ENCODE measurements at regions not wholly inside any gene's neighbourhood (a gene's known extent, or its start where the extent isn't known, plus 50 kb on each side); places are given as distances from the start of the nearest gene placed in this dataset.
A peak's percentile ranks its signal among the peaks of the same experiment; 100 is the strongest.

DNA sequence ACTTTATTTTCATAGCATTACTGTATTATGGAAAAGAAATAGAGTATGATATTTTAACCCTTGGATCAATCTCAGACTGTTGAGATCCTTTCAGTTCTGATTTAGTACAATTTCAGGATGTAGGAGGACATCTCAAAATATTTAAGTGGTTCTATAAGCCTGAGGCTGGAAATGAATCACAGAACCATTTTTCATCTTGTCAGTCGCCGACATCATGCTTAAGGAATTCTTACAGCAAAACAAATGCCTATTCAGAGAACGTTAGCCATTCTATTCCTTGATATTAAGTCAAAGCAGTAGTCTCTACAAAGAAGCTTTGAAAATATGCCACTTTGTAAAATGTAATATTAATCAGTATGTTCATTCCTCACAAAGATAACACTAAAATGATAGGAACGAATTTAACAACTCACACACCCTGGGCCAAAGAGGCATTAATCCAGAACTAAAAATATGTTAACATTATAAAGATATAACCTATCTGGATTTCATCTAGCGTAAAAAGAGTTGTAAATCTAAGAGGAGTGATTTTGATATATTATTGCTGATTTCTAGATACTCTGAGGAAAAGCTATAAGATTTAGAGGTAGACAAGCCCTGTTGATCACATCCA lies 152.0 kb downstream of the GASK1B start:
- Histone ChIP-seq H3K4me3 (replicated peaks; ENCODE audit: insufficient read depth, low read length) (no peak overlapping the region), H3K27ac (replicated peaks) (no peak overlapping the region), H3K27me3 (ENCODE audit: insufficient read depth, poor library complexity, severe bottlenecking) (no peaks in the 10 kb centered on the region)
- TF ChIP-seq, protein P1, sequence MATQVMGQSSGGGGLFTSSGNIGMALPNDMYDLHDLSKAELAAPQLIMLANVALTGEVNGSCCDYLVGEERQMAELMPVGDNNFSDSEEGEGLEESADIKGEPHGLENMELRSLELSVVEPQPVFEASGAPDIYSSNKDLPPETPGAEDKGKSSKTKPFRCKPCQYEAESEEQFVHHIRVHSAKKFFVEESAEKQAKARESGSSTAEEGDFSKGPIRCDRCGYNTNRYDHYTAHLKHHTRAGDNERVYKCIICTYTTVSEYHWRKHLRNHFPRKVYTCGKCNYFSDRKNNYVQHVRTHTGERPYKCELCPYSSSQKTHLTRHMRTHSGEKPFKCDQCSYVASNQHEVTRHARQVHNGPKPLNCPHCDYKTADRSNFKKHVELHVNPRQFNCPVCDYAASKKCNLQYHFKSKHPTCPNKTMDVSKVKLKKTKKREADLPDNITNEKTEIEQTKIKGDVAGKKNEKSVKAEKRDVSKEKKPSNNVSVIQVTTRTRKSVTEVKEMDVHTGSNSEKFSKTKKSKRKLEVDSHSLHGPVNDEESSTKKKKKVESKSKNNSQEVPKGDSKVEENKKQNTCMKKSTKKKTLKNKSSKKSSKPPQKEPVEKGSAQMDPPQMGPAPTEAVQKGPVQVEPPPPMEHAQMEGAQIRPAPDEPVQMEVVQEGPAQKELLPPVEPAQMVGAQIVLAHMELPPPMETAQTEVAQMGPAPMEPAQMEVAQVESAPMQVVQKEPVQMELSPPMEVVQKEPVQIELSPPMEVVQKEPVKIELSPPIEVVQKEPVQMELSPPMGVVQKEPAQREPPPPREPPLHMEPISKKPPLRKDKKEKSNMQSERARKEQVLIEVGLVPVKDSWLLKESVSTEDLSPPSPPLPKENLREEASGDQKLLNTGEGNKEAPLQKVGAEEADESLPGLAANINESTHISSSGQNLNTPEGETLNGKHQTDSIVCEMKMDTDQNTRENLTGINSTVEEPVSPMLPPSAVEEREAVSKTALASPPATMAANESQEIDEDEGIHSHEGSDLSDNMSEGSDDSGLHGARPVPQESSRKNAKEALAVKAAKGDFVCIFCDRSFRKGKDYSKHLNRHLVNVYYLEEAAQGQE (IDR thresholded peaks at IDR 0.05; ENCODE audit: insufficient replicate concordance, low read depth), result no peak
- no peak for TF ChIP-seq SPI1 (IDR thresholded peaks at IDR 0.05; ENCODE audit: borderline replicate concordance, low read depth)
- no peak for DNase-seq (ENCODE audit: low read depth in 1 of 2, low spot score in 1 of 2)

DNA sequence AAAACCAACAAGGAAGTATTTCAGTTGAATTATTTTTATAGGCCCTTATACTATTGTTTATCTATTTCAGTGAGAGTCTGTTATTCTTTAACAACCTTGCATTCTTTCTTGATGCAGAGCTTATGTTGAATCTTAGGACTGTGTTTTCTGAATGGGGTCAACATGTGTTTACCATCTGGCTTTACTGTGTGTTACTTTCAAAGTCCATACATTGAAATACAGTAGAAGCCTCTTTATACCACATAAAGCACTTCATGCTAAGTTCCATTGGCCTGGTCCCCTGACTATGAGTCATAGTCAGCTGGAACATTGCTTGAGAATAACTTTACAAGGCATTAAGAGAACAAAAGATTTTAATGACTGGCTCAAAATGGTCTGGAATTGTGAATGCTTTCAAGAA lies 152.6 kb downstream of the GASK1B start:
- TF ChIP-seq GABPA (IDR thresholded peaks at IDR 0.05; ENCODE audit: low read depth), result no peak
- no peak for TF ChIP-seq SPI1 (IDR thresholded peaks at IDR 0.05; ENCODE audit: borderline replicate concordance, low read depth)
- no peak for TF ChIP-seq POLR2AphosphoS5 (IDR thresholded peaks at IDR 0.05; ENCODE audit: low read depth)
- TF ChIP-seq, protein P1 (IDR thresholded peaks at IDR 0.05; ENCODE audit: insufficient replicate concordance, low read depth), result no peak
- TF ChIP-seq, protein P2, sequence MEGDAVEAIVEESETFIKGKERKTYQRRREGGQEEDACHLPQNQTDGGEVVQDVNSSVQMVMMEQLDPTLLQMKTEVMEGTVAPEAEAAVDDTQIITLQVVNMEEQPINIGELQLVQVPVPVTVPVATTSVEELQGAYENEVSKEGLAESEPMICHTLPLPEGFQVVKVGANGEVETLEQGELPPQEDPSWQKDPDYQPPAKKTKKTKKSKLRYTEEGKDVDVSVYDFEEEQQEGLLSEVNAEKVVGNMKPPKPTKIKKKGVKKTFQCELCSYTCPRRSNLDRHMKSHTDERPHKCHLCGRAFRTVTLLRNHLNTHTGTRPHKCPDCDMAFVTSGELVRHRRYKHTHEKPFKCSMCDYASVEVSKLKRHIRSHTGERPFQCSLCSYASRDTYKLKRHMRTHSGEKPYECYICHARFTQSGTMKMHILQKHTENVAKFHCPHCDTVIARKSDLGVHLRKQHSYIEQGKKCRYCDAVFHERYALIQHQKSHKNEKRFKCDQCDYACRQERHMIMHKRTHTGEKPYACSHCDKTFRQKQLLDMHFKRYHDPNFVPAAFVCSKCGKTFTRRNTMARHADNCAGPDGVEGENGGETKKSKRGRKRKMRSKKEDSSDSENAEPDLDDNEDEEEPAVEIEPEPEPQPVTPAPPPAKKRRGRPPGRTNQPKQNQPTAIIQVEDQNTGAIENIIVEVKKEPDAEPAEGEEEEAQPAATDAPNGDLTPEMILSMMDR (IDR thresholded peaks at IDR 0.05; ENCODE audit: insufficient read depth, low read length), result no peak
- no peak overlapping the region for H3K27ac ChIP-seq (replicated peaks)
- no peak for DNase-seq (ENCODE audit: low read depth in 1 of 2, low spot score in 1 of 2)
- H3K4me3 ChIP-seq (replicated peaks; ENCODE audit: insufficient read depth, low read length), result no peak overlapping the region
- H3K27me3 ChIP-seq (ENCODE audit: insufficient read depth, poor library complexity, severe bottlenecking), result no peaks in the 10 kb centered on the region

DNA sequence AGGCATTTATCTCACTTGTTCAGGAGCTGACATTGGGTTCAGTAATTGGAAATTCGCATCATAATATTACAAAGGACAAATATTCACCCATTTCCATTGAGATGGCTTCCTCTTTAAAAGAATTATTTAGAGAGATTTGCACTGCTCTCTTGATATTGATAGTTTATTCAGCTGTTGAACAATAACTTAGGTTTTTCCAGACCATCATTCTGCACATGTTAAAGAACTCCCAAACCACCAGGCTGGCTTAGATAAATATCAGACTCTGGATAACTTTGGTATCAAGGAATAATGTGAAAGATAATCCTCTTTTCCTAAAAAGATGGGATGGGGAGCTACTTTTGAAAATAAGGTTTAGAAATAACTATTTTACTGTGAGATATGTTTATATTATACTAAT lies 154.0 kb downstream of the GASK1B start:
- H3K27ac ChIP-seq (replicated peaks), result peak overlapping the region; percentile 74
- TF ChIP-seq, protein P1 (IDR thresholded peaks at IDR 0.05; ENCODE audit: insufficient replicate concordance, low read depth), result no peak
- no peak for TF ChIP-seq SPI1 (IDR thresholded peaks at IDR 0.05; ENCODE audit: borderline replicate concordance, low read depth)
- no peak for TF ChIP-seq GABPA (IDR thresholded peaks at IDR 0.05; ENCODE audit: low read depth)
- TF ChIP-seq POLR2AphosphoS5 (IDR thresholded peaks at IDR 0.05; ENCODE audit: low read depth), result no peak
- TF ChIP-seq, protein P2 (IDR thresholded peaks at IDR 0.05; ENCODE audit: insufficient read depth, low read length), result no peak
- H3K27me3 ChIP-seq (ENCODE audit: insufficient read depth, poor library complexity, severe bottlenecking), result no peaks in the 10 kb centered on the region
- H3K4me3 ChIP-seq (replicated peaks; ENCODE audit: insufficient read depth, low read length), result no peak overlapping the region
- DNase-seq (ENCODE audit: low read depth in 1 of 2, low spot score in 1 of 2), result no peak

All from HL-60 (cell line).